Astrocyte (in vitro differentiated cells and primary cell): ENCODE measurements at regions not wholly inside any gene's neighbourhood (a gene's known extent, or its start where the extent isn't known, plus 50 kb on each side); places are given as distances from the start of the nearest gene placed in this dataset.

Source experiments
- DNase-seq: peaks from one replicate; pipeline ENCODE4 v3.0.0-alpha.2; 2010; ENCODE audit warnings: low read depth
- FAIRE-seq: peaks from 2 replicates; lab custom pipeline; 2011; peaks lifted over from hg19 to GRCh38; lab: Jason Lieb, UNC
- H2AFZ ChIP-seq: 2 replicates; pipeline ENCODE4 v1.6.0; 2012; ENCODE audit warnings: low read depth, low read length, inconsistent platforms
- H3K27ac ChIP-seq: 2 replicates; pipeline ENCODE4 v1.5.1; 2011; ENCODE audit warnings: low read depth, low read length, inconsistent platforms
- H3K27me3 ChIP-seq: 2 replicates; pipeline ENCODE4 v1.6.0; 2011; ENCODE audit warnings: low read length, inconsistent platforms; ENCODE audit not compliant: insufficient read depth
- H3K36me3 ChIP-seq: 2 replicates; pipeline ENCODE4 v1.5.1; 2011; ENCODE audit warnings: low read length, inconsistent platforms; ENCODE audit not compliant: insufficient read depth
- H3K4me1 ChIP-seq: 2 replicates; pipeline ENCODE4 v1.5.1; 2011; ENCODE audit warnings: low read length, inconsistent platforms; ENCODE audit not compliant: insufficient read depth
- H3K4me2 ChIP-seq: 2 replicates; pipeline ENCODE4 v1.6.0; 2012; ENCODE audit warnings: low read length, inconsistent platforms
- H3K4me3 ChIP-seq: 2 replicates; pipeline ENCODE4 v1.5.1; 2011; ENCODE audit warnings: low read depth, mild to moderate bottlenecking, low read length, inconsistent platforms; ENCODE audit not compliant: insufficient read depth
- H3K79me2 ChIP-seq: 2 replicates; pipeline ENCODE4 v1.6.0; 2012; ENCODE audit warnings: mild to moderate bottlenecking, low read length, inconsistent platforms; ENCODE audit not compliant: insufficient read depth
- H3K9ac ChIP-seq: 2 replicates; pipeline ENCODE4 v1.6.0; 2012; ENCODE audit warnings: mild to moderate bottlenecking, low read length, inconsistent platforms
- H3K9me3 ChIP-seq: 2 replicates; pipeline ENCODE4 v1.5.1; 2012; ENCODE audit warnings: low read depth, mild to moderate bottlenecking, low read length, inconsistent platforms; ENCODE audit not compliant: insufficient read depth
- H4K20me1 ChIP-seq: 2 replicates; pipeline ENCODE4 v1.6.0; 2012; ENCODE audit warnings: low read length, inconsistent platforms; ENCODE audit not compliant: insufficient read depth
- H3K27ac Mint-ChIP-seq: one replicate; pipeline ENCODE4 v1.8.0; 2021; ENCODE audit warnings: mild to moderate bottlenecking, mixed read lengths; ENCODE audit not compliant: unreplicated experiment
- H3K27me3 Mint-ChIP-seq: one replicate; pipeline ENCODE4 v1.8.0; 2021; ENCODE audit warnings: low read depth, mixed read lengths; ENCODE audit not compliant: unreplicated experiment
- H3K36me3 Mint-ChIP-seq: one replicate; pipeline ENCODE4 v1.8.0; 2021; ENCODE audit warnings: low read depth, mixed read lengths; ENCODE audit not compliant: unreplicated experiment
- H3K4me1 Mint-ChIP-seq: one replicate; pipeline ENCODE4 v1.8.0; 2021; ENCODE audit warnings: low read depth, mixed read lengths; ENCODE audit not compliant: unreplicated experiment
- H3K4me3 Mint-ChIP-seq: one replicate; pipeline ENCODE4 v1.8.0; 2021; ENCODE audit warnings: mild to moderate bottlenecking, moderate library complexity, mixed read lengths; ENCODE audit not compliant: unreplicated experiment
- H3K9me3 Mint-ChIP-seq: one replicate; pipeline ENCODE4 v1.8.0; 2021; ENCODE audit warnings: mild to moderate bottlenecking, mixed read lengths; ENCODE audit not compliant: unreplicated experiment
- CTCF ChIP-seq: IDR thresholded peaks from 2 replicates; pipeline ENCODE4 v1.5.1; 2011; ENCODE audit warnings: low read depth, mild to moderate bottlenecking, inconsistent platforms, low read length, moderate library complexity; ENCODE audit not compliant: insufficient read depth
- EZH2 ChIP-seq: IDR thresholded peaks from 2 replicates; pipeline ENCODE4 v1.6.1; 2012; ENCODE audit warnings: mild to moderate bottlenecking, low read length, inconsistent platforms; ENCODE audit not compliant: insufficient read depth

GRCh38 chr14:85142982-85143381 is 387.0 kb upstream of the FLRT2 start:
- H3K9me3 ChIP-seq, result no peaks in the 10 kb centered on the region
- FAIRE-seq, result no peak

GRCh38 chr14:85146779-85147178 is 383.2 kb upstream of the FLRT2 start:
- no peak overlapping the region for H2AFZ ChIP-seq
- no peak overlapping the region for H3K4me2 ChIP-seq
- no peaks in the 10 kb centered on the region for H3K79me2 ChIP-seq
- H3K9me3 ChIP-seq, result no peaks in the 10 kb centered on the region
- Mint-ChIP-seq H3K27me3 (no peaks in the 10 kb centered on the region), H3K27ac (no peak overlapping the region), H3K4me1 (peaks cover 9% of the 10 kb centered on the region), H3K36me3 (no peaks in the 10 kb centered on the region), H3K4me3 (no peak overlapping the region), H3K9me3 (no peaks in the 10 kb centered on the region)
- H3K9ac ChIP-seq, result no peak overlapping the region
- no peaks in the 10 kb centered on the region for H3K27me3 ChIP-seq
- H3K4me3 ChIP-seq, result no peak overlapping the region
- H3K4me1 ChIP-seq, result no peaks in the 10 kb centered on the region
- H3K27ac ChIP-seq, result no peak overlapping the region
- H3K36me3 ChIP-seq, result no peaks in the 10 kb centered on the region
- TF ChIP-seq EZH2 (no peak), CTCF (no peak)
- DNase-seq, result no peak
- no peak for FAIRE-seq
- no peaks in the 10 kb centered on the region for H4K20me1 ChIP-seq

More at GRCh38 chr14:85142982-85143381, 387.0 kb upstream of the FLRT2 start:
- no peak overlapping the region for H3K4me2 ChIP-seq
- H3K4me1 Mint-ChIP-seq, result peaks cover 9% of the 10 kb centered on the region
- H3K27me3 ChIP-seq, result no peaks in the 10 kb centered on the region
- no peaks in the 10 kb centered on the region for H3K36me3 Mint-ChIP-seq
- no peak overlapping the region for H3K27ac ChIP-seq
- no peak overlapping the region for H3K27ac Mint-ChIP-seq
- no peak overlapping the region for H3K9ac ChIP-seq
- no peaks in the 10 kb centered on the region for H3K4me1 ChIP-seq
- no peak for DNase-seq
- H2AFZ ChIP-seq, result no peak overlapping the region
- H3K27me3 Mint-ChIP-seq, result no peaks in the 10 kb centered on the region
- no peak overlapping the region for H3K4me3 Mint-ChIP-seq
- H3K9me3 Mint-ChIP-seq, result no peaks in the 10 kb centered on the region
- H3K79me2 ChIP-seq, result no peaks in the 10 kb centered on the region
- no peak overlapping the region for H3K4me3 ChIP-seq
- no peaks in the 10 kb centered on the region for H3K36me3 ChIP-seq
- TF ChIP-seq CTCF, result no peak
- no peak for TF ChIP-seq EZH2
- no peaks in the 10 kb centered on the region for H4K20me1 ChIP-seq

- H3K4me2 ChIP-seq, result no peak overlapping the region
- H3K27ac Mint-ChIP-seq, result no peak overlapping the region
- H3K36me3 ChIP-seq, result no peaks in the 10 kb centered on the region
- H3K79me2 ChIP-seq, result no peaks in the 10 kb centered on the region
- TF ChIP-seq CTCF (no peak), EZH2 (no peak)
- no peak overlapping the region for H2AFZ ChIP-seq
- H3K27me3 Mint-ChIP-seq, result no peaks in the 10 kb centered on the region
- H3K4me3 Mint-ChIP-seq, result no peak overlapping the region
- no peaks in the 10 kb centered on the region for H3K4me1 Mint-ChIP-seq
- no peaks in the 10 kb centered on the region for H3K9me3 ChIP-seq
- H3K27ac ChIP-seq, result no peak overlapping the region
- no peaks in the 10 kb centered on the region for H3K36me3 Mint-ChIP-seq
- no peaks in the 10 kb centered on the region for H3K27me3 ChIP-seq
- no peak overlapping the region for H3K9ac ChIP-seq
- H4K20me1 ChIP-seq, result no peaks in the 10 kb centered on the region
- no peak overlapping the region for H3K4me3 ChIP-seq
- no peaks in the 10 kb centered on the region for H3K9me3 Mint-ChIP-seq
- DNase-seq, result no peak
- no peaks in the 10 kb centered on the region for H3K4me1 ChIP-seq
- FAIRE-seq, result peak; percentile 29
Observed at GRCh38 chr14:85150166-85150565, 379.8 kb upstream of the FLRT2 start.
